ENCODE measurements at regions not wholly inside any gene's neighbourhood (a gene's known extent, or its start where the extent isn't known, plus 50 kb on each side); places are given as distances from the start of the nearest gene placed in this dataset.

GRCh38 chr10:8294779-8295178 lies 240.3 kb downstream of the GATA3 start:
- Histone ChIP-seq H3K4me1 (no peaks in the 10 kb centered on the region), H3K4me3 (no peak overlapping the region), H3K36me3 (no peaks in the 10 kb centered on the region), H3K27me3 (no peaks in the 10 kb centered on the region), H3K27ac (no peak overlapping the region), H3K9me3 (no peaks in the 10 kb centered on the region)
- DNase-seq (ENCODE audit: extremely low spot score in 2 of 2), result no peak
- intact Hi-C loops (cut with DNase I), result no loop called here
- no peak for TF ChIP-seq POLR2A (IDR thresholded peaks at IDR 0.05)
- no peak for TF ChIP-seq CTCF (IDR thresholded peaks at IDR 0.05)
- no peak for TF ChIP-seq POLR2AphosphoS5 (IDR thresholded peaks at IDR 0.05; ENCODE audit: insufficient read depth in 1 of 2, low read depth in 1 of 2)

- H3K27me3 ChIP-seq, result no peaks in the 10 kb centered on the region
- TF ChIP-seq POLR2AphosphoS5 (IDR thresholded peaks at IDR 0.05; ENCODE audit: insufficient read depth in 1 of 2, low read depth in 1 of 2) (no peak), CTCF (IDR thresholded peaks at IDR 0.05) (no peak), POLR2A (IDR thresholded peaks at IDR 0.05) (no peak)
Measured at GRCh38 chr10:8295311-8295710, 240.8 kb downstream of the GATA3 start.

DNA sequence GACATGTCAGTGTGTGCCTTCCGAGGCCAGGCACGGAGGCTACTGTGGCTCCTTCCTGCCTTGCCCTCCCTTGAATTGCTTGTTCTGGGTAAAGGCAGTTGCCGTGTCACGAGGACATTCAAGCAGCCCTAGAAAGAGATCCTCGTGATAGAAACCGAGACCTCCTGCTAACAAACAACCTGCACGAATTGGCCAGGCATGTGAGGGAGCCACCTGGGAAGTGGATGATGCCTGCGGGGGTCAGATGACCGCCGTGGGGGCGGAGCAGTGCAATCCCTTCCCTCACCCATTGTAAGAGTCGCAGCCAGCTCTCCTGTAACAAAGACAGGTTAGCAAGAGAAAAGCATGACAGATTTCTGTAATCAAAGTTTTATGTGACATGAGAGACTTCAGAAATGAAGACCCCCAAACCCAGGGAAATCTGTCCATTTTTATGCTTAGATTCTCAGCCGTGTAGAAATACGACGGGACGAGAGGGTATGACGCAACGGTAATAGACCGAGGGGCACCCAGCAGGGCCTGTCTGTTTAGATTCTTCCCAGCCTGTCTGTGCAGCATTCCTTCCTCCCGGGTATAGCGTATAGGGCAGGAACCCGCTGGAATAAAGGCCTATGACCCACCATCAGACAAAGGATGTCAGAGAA lies 241.7 kb downstream of the GATA3 start:
- no peaks in the 10 kb centered on the region for H3K36me3 ChIP-seq
- no peak for DNase-seq (ENCODE audit: extremely low spot score in 2 of 2)
- no peaks in the 10 kb centered on the region for H3K9me3 ChIP-seq
- H3K27me3 ChIP-seq, result no peaks in the 10 kb centered on the region
- no peaks in the 10 kb centered on the region for H3K4me1 ChIP-seq
- H3K27ac ChIP-seq, result no peak overlapping the region
- intact Hi-C loops (cut with DNase I), result no loop called here
- no peak for TF ChIP-seq POLR2A (IDR thresholded peaks at IDR 0.05)
- no peak for TF ChIP-seq CTCF (IDR thresholded peaks at IDR 0.05)
- TF ChIP-seq POLR2AphosphoS5 (IDR thresholded peaks at IDR 0.05; ENCODE audit: insufficient read depth in 1 of 2, low read depth in 1 of 2), result no peak
- no peak overlapping the region for H3K4me3 ChIP-seq

More at GRCh38 chr10:8295311-8295710, 240.8 kb downstream of the GATA3 start:
- H3K4me1 ChIP-seq, result no peaks in the 10 kb centered on the region
- H3K9me3 ChIP-seq, result no peaks in the 10 kb centered on the region
- H3K4me3 ChIP-seq, result no peak overlapping the region
- intact Hi-C loops (cut with DNase I), result no loop called here
- no peaks in the 10 kb centered on the region for H3K36me3 ChIP-seq
- no peak for DNase-seq (ENCODE audit: extremely low spot score in 2 of 2)
- no peak overlapping the region for H3K27ac ChIP-seq

- H3K36me3 ChIP-seq, result no peaks in the 10 kb centered on the region
- H3K27ac ChIP-seq, result no peak overlapping the region
- DNase-seq (ENCODE audit: extremely low spot score in 2 of 2), result no peak
- no peaks in the 10 kb centered on the region for H3K9me3 ChIP-seq
- no peaks in the 10 kb centered on the region for H3K27me3 ChIP-seq
- intact Hi-C loops (cut with DNase I), result no loop called here
- no peak for TF ChIP-seq POLR2A (IDR thresholded peaks at IDR 0.05)
- TF ChIP-seq CTCF (IDR thresholded peaks at IDR 0.05), result no peak
- no peak for TF ChIP-seq POLR2AphosphoS5 (IDR thresholded peaks at IDR 0.05; ENCODE audit: insufficient read depth in 1 of 2, low read depth in 1 of 2)
- H3K4me1 ChIP-seq, result no peaks in the 10 kb centered on the region
- no peak overlapping the region for H3K4me3 ChIP-seq
Measured at GRCh38 chr10:8296734-8297101, 242.2 kb downstream of the GATA3 start.

- Histone ChIP-seq H3K27ac (no peak overlapping the region), H3K4me3 (no peak overlapping the region), H3K9me3 (no peaks in the 10 kb centered on the region), H3K27me3 (no peaks in the 10 kb centered on the region), H3K4me1 (no peaks in the 10 kb centered on the region), H3K36me3 (no peaks in the 10 kb centered on the region)
- intact Hi-C loops (cut with DNase I), result no loop called here
- DNase-seq (ENCODE audit: extremely low spot score in 2 of 2), result no peak
- TF ChIP-seq POLR2A (IDR thresholded peaks at IDR 0.05) (no peak), POLR2AphosphoS5 (IDR thresholded peaks at IDR 0.05; ENCODE audit: insufficient read depth in 1 of 2, low read depth in 1 of 2) (no peak), CTCF (IDR thresholded peaks at IDR 0.05) (no peak)
Measured at GRCh38 chr10:8297107-8297506, 242.6 kb downstream of the GATA3 start.
